NCI-H2081 treated with DMSO at 0.1 percent for 48 hours (cell line): ENCODE measurements at regions not wholly inside any gene's neighbourhood (a gene's known extent, or its start where the extent isn't known, plus 50 kb on each side); places are given as distances from the start of the nearest gene placed in this dataset.
A peak's percentile ranks its signal among the peaks of the same experiment; 100 is the strongest.

Source experiments
- DNase-seq: peaks from one replicate; lab custom pipeline; 2025; lab: John Stamatoyannopoulos, UW

DNA sequence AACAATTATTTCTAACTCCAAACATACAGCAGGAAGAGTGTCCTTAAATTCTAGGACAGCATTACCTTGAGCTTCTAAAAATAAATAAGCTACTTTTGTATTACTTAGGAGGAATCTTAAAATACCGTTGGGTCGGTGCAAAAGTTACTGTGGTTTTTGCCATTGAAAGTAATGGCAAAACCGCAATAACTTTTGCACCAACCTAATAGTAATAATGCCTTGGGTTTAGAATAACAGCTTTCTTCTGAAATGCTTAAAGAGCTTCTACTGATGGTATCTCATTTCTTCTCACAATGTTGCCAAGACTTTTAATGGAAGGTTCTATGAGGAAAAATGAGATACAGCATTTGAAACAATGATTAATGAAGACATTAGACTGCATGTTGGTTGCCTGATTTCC, 179.9 kb downstream of the SEC16B start:
- no peak for DNase-seq

DNA sequence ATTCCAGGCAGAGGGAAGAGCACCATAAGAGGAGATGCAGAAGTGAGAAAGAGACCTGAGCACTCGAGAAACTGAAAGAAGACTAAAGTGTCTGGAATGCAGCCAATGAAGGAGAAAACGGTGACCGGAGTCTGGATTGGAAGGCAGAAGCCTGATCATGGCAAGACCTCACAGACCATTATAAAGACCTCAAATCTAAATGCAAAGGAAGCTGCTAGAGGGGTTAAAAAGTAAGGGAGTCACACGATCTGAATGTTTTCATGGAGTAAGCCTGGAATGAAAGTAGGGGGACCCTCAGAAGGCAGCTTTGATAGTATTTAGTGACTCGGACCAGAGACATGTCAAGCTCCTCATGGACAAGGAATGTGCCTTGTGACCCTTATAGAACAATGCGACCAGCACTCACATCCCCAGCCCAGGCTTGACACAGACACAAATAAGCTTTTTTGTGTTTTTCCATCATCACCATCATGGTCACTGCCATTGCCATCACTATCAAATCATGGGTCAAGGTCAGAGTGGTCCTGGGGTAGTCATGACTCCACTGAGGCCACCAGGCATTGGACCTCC, 183.6 kb downstream of the SEC16B start:
- DNase-seq: no peak

DNA sequence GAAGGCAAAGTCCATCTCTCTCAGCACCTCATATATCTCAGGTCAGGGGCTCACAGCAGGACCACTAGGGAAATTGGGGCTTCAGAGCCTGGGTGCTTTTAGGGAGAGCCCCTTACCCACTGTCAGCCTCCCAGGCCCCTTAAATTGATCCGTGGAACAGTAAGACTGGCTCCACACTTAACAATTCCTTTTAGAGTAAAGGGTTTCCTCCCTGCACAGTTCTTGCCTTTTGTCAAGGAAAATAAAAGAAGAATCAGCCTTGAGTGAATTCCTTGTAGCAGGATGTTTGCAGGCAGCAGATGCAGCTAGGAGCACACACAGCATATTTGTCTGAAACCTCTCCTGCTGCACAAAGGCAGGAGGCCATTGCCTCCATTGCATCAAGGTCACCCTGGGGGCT, 184.9 kb downstream of the SEC16B start:
- DNase-seq: no peak

DNA sequence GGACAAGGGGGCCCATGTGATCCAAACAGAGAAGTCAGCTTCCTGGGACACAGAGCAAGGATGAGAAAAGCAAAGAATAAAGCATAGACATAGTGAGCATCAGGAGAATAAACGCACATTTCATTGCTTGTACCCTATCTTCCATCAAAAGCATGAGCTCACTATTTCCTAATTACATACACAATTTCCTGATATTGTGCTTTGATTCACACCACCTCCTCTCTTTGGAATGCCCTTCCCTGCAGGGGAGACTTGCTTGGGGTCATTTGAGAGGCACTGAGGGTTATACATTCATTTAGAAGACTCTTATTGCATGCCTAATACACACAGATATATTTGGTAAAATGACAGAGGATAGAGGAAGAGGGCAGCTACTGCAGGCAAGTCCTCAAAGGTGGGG, 185.4 kb downstream of the SEC16B start:
- no peak for DNase-seq

DNA sequence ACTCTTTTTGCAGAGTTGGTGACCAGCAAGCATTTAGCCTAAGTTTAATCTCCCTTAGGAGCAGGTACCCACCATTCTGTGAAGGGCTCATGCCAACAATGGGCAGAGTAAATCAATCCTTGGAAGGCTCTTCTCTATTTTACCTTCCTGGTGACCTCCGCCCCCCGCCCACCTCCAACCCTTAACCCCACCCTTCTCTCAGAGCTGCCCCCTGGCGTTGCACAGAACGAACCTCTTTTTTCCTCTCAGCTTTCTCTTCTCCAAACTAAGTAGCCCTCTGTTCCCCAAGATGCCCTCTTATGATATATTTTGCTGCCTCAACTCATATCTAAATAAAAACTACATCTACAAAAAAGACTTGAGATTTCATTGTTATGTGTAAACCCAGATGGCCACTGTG, 186.8 kb downstream of the SEC16B start:
- no peak for DNase-seq

DNA sequence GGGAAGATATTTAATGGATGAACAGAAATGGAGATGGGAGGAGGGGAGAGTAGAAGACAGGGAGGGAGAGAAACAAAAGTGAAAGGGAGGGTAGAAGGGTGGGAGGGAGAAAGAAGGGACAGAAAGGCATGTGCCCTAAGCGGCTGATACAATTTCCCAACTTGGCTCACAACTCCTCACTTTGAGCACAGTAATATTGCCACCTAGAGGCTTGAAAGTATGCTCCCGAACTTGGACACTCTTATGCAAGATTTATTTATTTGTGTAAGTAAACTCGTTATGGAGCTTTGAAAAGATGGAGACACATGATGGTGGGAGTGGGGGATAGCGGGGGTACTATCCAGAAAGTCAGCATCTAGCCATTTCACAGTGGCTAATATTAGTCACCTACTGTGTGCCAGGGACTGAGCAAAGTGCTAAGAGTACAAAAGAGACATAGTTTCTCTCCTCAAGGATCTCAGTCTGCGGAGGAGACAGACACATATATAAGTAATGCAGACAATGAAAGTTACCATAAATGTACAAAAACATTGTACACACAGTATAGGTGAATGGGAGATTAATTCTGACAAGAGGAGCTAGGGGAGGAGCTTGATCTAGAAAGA, 189.7 kb downstream of the SEC16B start:
- DNase-seq: peak; percentile 10

DNA sequence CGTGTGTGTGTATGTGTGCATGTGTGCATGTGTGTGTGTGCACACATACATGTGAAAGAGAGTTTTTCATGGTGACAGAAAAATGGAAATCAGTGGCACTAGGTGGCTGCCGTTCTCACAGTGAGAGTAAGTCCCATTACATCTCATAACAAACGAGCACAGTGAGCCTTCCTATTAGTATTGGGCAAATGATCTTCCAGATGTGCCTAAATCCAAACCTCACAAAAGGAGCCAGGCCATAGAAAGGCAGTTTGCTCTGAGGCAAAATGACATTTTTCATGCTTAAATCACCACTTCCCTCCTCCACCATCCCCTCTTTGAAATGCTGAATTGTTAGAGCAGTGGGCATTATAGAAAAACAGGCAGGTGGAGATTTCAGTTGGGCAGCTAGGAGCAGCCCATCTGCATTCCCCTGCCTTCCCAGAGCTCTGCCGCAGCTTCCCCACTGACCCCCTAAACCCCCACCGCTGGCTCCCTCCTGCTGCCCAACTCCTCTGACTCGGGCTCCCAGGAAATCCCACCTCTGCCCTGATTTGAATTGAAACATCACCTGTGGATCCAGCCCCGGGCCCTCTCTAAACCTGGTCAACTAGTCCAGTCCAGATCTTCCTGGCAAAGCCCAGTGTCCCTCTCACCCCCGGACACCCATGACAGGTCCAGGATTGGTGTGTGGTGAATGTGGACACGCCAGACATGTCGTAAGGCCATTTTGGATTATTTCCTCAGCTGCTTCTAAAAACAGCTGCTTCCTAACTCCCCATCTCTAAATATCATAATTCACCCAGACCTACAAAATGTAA, 190.5 kb downstream of the SEC16B start:
- DNase-seq: no peak

DNA sequence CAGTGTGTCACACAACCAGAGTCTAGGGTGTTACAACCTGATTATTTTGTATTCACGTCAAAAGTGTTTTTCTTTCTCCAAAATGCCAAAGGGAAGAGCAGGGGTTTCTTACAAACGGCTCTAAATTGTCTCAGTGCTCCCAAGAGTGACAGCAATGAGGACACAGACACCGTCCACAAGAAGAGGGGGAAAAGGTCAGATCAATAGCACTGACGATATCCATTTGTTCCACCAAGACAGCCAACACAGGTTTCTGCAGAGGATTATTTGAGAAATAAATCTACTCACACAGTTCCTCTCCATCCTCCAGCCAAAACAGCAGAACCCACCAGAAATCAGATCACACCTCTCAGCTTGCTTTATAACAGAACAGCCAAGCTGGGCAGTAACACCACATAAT, 193.9 kb downstream of the SEC16B start:
- DNase-seq: no peak

DNA sequence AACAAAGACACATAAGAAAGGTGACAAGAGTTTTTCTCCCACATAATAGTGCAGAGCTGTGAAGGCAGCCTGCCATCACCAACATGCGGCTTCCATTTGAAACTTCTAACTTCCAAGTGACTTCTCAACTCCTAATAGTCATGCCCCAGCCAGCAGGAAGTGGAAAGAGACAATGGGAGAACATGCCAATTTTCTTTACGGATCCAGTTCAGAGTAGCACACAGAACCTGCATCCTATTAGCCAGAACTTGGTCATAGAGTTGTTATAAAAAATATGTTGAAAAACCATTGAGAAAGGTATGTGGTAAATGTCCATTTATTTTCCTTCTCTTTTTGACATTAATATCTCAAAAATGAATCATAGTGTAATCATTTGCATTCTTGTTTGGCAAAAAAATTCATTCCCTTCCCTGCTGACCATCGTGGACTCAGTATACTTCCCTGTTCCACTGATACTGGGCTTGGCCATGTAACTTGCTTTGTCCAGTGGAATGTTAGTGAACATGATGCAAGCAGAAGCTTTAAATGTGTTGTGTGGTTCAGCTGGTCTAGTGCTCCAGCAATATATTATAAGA, 197.4 kb downstream of the SEC16B start:
- DNase-seq: no peak

DNA sequence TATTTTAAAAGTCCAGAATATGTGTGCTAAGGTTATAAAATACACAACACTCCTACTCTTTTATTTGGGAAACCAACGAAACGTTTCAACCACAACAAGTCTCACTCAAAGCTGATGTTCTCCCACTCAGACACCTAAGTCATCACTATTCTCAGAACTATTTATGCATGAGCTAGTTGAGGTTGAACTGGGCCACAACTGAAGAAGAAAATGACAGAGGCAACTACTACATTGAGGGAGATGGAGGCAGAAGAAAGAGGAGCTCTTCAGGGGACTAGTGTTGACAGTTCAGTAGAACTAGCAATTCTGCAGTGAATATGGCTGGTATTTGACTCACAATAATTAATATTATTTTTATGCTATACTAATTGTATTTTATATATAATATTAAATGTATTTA, 198.2 kb downstream of the SEC16B start:
- DNase-seq: no peak

DNA sequence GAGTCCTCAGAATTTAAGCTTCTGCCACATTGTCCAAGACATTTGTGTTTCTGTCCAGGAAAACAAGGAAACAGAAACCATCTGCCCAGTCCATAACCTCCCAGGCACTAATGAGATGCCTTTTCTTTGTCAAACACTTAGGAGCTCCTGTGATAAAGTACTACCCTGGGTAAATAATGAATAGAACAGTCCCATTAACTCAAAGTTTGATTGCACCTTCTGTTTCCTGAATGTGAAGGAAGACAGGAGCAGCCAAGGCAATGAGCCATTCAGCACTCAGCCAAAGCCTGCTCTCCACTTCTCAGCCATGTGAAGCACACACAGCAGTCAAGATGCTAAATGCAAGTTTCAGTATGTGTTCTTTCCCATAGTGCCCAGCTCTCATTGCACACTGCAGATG, 199.8 kb downstream of the SEC16B start:
- DNase-seq: no peak

DNA sequence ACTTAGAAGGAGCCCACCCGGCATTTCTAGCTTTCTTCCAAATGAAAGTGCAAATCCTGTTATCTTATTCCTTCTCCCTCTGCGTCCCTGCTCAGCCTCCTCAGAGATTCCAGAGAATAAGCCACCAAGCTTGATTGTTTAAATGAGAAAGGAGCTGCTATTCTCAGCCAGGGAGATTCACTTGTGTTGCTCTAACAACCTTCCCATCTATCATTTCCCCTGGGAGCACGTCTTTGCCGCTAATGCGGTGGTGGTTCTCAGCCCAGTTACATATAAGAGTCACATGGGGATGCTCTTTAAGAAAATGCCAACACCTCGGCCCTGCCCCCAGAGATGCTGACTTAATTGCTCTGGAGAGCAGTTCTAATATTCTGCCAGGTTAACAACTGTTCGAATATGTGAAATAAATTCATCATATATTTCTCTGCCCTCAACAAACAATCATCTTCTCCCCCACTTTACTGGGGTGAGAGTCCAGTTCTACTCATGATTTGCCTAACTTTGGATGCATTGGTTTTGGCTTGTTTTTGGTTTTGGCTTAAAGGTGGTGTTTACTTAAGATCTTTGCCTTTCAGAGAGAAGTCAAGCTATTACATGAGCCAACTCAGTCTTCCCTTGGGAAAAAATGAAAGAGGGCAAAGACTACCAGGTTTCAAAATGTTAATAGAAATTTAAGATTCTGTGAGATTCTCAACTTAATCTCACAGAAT, 213.9 kb downstream of the SEC16B start:
- no peak for DNase-seq

DNA sequence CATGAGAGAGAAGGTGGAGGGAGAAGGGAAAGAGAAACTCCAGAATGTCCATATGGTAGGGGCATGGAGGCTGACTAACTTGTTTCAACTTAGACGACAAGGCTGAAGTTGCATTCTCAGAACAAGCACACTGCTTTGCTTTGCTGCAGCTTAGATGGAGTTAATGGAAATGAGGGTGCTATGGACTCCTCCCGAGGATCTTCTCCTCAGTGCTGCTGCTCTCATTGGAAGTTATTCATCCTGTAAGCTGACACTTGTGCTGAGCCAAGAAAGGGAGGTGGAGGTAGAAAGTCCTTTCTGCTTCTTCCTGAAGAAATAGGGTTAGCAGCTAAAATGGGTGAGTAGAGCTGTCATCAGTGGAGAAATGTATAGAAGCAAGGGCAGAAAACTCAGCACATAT, 215.3 kb downstream of the SEC16B start:
- DNase-seq: no peak

DNA sequence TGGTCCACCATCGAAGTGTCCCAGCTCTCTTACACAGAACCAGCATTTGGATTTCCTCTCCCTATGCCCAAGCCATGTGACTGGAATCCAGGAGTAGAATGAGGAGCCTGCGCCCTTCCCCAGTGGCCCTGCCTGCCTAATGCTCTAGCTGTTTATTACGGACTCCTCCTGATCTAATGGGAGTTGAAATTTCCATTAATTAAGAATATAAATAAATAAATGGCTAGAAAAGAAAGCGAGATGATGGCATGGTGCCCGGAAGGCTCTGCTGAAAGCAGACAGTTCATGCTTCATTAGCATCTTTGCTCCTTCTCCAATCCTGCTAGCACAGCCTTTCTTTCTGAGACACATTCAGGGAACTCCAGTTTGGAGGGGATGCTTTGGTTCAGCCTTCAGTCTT, 216.2 kb downstream of the SEC16B start:
- no peak for DNase-seq

DNA sequence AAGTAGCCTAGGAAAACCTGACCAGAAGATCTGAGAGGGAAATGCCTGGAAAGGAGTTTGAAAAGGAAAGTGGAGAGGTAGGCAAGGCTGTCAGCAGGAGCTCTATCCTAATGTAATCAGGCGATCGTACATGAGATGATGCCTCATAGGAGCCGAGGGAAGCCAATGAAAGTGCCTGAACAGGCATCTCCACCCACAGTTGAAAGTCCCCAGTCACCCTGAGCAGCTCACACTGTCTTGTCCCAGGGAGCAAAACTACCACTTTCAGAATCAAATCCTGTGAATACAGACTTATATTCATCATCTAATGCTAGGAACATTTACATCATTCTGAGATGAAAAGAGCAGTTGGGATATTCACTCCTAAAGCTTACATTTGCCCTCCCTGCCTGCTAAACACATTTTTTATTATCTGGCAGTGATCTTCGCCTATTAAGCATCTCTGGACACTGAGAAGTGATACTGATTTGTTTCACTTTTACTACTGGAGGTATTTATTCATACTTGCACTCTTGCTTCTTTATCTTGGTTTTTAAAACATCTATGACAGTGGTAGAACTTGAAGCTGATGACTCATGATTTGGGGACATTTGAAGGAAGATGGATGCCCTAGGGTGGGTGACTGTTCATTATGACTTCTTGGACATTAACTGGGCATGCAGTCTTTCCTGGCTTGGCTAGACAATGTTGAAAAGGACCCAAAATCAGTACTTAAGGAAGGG, 221.6 kb downstream of the SEC16B start:
- DNase-seq: no peak

DNA sequence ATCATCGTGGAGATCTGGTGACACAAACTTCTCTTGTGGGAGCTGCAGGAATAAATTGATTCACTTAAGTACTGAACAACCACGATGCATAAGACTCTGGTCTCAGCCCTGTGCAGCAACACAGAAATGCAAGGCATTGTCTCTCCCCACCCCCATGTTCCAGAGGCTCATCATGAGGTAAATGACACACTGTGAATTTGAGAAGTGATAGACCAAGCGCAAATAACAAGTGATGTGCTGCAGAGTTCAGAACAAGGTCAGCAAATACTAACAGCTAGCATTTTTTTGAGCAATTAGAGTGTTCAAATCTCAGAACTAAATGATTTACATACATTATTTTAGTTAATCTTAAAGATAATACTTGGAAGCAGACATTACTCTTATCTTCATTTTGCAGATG, 223.7 kb downstream of the SEC16B start:
- DNase-seq: no peak

DNA sequence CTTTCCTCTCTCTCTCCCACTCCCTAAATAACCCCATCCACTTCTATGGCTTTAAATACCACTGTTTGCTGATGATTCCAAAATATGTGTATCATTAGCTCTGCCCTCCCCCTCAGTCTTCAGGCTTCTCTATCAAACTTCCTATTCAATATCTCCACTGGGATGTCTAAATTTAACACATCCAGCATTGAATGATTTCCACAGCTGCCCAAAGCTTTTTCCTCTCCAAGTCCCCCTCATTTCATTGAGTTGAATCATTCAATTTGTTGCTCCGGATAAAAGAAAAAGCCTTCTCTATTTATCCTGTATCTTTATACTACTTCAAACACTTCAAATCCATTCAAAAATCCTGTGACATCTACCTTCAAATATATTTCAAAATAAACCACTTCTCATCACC, 225.0 kb downstream of the SEC16B start:
- DNase-seq: no peak

DNA sequence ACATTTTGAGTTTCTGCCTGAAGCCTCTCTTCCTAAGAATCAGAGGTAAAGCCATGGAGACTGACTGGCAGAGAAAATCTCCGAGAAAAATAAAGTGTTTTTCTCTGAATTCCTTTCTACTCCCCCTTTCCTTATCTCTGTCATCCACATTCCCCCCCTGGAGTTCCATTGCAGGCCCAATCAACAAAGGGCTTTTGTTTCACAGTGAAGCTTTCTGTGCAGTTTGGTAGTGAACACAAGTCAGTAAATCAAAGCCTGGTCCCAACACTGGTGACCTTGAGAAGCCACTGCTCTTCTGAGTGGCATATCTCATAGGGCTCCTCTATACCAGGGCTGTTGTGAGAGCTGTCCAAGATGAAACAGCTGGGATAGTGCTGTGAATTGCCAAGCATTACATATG, 228.4 kb downstream of the SEC16B start:
- DNase-seq: no peak

DNA sequence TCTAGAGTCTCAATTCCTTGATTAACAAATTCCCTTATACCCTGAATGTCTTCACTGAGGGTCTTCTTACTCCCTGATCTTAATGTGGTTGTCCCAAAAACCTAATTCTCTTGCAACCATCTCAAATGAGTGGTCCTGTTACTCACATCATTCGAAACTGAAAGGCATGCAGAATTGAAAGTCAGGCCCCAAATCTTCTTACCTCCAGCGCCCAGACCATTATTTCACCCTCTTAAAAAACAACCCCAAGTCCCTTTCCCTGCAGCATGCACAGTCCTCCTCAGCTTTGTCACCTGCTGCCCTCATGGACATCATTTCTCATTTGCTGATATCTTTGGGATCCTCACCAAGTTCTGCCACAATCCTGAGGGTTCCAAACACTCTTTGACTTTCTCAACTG, 230.1 kb downstream of the SEC16B start:
- DNase-seq: no peak

DNA sequence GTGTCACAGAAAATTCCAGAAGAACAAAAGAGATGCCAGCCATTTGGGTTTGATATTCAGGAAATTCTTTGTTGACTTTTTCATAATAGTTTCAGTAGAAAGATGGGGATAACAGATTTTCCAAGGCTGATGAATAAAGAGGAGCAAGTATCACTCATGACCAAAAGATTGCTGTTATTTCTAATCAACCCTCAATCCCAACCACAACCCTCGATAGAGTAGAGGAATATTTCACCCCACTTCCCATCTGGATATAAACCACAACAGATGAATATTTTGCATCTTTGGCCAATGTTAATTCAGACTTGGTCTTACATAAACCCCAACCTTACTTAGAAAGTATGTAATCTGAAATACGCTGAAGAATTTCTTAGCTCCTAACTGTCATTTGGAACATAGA, 232.4 kb downstream of the SEC16B start:
- no peak for DNase-seq

DNA sequence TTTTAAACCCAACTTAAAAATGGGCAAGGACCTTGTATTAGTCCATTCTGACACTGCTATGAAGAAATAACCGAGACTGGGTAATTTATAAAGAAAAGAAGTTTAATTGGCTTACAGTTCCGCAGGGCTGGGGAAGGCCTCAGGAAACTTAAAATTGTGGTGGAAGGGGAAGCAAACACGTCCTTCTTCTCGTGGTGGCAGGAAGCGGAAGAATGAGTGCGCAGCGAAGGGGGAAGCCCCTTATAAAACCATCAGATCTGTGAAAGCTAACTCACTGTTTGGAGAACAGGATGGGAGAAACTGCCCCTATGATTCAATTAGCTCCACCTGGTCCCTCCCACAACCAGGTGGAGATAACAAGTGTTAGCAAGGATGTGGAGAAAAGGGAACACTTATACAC, 237.7 kb downstream of the SEC16B start:
- no peak for DNase-seq

DNA sequence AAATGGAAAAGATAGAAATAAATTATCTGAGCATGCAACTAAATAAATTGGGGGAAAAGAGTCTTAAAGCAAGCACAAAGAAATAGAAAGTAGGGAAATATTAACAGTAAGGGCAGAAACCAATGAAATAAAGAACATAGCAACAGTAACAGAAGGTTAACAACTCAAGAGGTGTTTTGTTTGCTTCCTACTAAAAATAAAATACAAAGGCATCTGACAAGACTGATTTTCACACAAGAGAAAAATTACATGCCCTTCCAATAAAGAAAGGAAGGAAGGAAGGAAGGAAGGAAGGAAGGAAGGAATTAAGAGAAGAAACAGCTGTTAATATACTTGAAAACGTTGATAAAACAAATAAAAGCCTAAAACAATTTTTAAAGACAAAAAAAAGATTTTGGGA, 240.2 kb downstream of the SEC16B start:
- no peak for DNase-seq
